Heart left ventricle (tissue), 13 donors: ENCODE measurements at regions not wholly inside any gene's neighbourhood (a gene's known extent, or its start where the extent isn't known, plus 50 kb on each side); places are given as distances from the start of the nearest gene placed in this dataset.

Experiments used
- POLR2A ChIP-seq, 2 donors: fragments of 450-650 bp; IDR thresholded peaks; one replicate each; pipeline ENCODE4 v1.6.1; 2017; ENCODE audit warnings: antibody characterized with exemption in 2 of 2, mild to moderate bottlenecking in 2 of 2, moderate library complexity in 2 of 2
- TF ChIP-seq, protein P1 (sequence below), 12 donors: fragments of 200-600 bp; sonication (generic) in 4 of 12; IDR thresholded peaks; one replicate each; pipeline versions ENCODE4 v1.5.0 to v1.8.0; 2018 to 2022; ENCODE audit warnings: antibody characterized with exemption in 12 of 12, mild to moderate bottlenecking in 5 of 12
- donor health status: ischemic (EF 13 %, LVEDD 7.1; RV severe dilation, severe dysfunction).
- donor health status: DM: no; HTN: yes; CAD: no.
- donor health status: DM: no; HTN: no; CAD: no.
- donor health status: ischemic (EF 25% LVEDD 6.9; RV normal size, moderate dysfunction).
- donor health status: ischemic (EF 25% LVEDD 5.7; RV mildly dilated, moderate dysfunction).
- donor health status: ischemic (EF 35%, LVEDD 5.7; RV mildly dilated, moderate dysfunction).
- donor health status: nonischemic (EF 11% LVEDD 7.7; RV severe dilation, severe dysfunction).
- donor health status: DM: yes; HTN: yes; CAD: no.
- donor health status: PGD.
- donor health status: ischemic (EF 29% LVEDD 5.4; RV normal size, mild dysfunction).
- donor health status: nonischemic (EF 23%, LVEDD 6.1; RV moderate dilation, normal function).

- TF ChIP-seq, protein P1, sequence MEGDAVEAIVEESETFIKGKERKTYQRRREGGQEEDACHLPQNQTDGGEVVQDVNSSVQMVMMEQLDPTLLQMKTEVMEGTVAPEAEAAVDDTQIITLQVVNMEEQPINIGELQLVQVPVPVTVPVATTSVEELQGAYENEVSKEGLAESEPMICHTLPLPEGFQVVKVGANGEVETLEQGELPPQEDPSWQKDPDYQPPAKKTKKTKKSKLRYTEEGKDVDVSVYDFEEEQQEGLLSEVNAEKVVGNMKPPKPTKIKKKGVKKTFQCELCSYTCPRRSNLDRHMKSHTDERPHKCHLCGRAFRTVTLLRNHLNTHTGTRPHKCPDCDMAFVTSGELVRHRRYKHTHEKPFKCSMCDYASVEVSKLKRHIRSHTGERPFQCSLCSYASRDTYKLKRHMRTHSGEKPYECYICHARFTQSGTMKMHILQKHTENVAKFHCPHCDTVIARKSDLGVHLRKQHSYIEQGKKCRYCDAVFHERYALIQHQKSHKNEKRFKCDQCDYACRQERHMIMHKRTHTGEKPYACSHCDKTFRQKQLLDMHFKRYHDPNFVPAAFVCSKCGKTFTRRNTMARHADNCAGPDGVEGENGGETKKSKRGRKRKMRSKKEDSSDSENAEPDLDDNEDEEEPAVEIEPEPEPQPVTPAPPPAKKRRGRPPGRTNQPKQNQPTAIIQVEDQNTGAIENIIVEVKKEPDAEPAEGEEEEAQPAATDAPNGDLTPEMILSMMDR (IDR thresholded peaks at IDR 0.05) = no peak
- TF ChIP-seq POLR2A (IDR thresholded peaks at IDR 0.05) = no peak
Observed at GRCh38 chr5:118556792-118557191, 431.6 kb downstream of the DTWD2 start.
